Skeletal muscle satellite cell (primary cell): ENCODE measurements at regions not wholly inside any gene's neighbourhood (a gene's known extent, or its start where the extent isn't known, plus 50 kb on each side); places are given as distances from the start of the nearest gene placed in this dataset.
"Not testable (repeated sequence)": the region's sequence is repeated elsewhere in the genome, so short reads cannot be mapped to it uniquely, and the experiment has no call there.

Source experiments
- H3K27me3 ChIP-seq: 2 replicates; pipeline ENCODE4 v1.7.0; 2013; ENCODE audit warnings: low read length; ENCODE audit not compliant: control insufficient read depth, insufficient read depth
- H3K36me3 ChIP-seq: 2 replicates; pipeline ENCODE4 v1.7.0; 2013; ENCODE audit warnings: mild to moderate bottlenecking, control low read depth, low read length; ENCODE audit not compliant: insufficient read depth
- H3K4me1 ChIP-seq: 2 replicates; pipeline ENCODE4 v1.7.0; 2013; ENCODE audit warnings: low read length; ENCODE audit not compliant: control insufficient read depth, insufficient read depth
- H3K4me2 ChIP-seq: 2 replicates; pipeline ENCODE4 v1.7.0; 2013; ENCODE audit warnings: mild to moderate bottlenecking, low read length
- H3K4me3 ChIP-seq: 2 replicates; pipeline ENCODE4 v1.7.0; 2013; ENCODE audit warnings: low read length
- H3K9ac ChIP-seq: 2 replicates; pipeline ENCODE4 v1.7.0; 2013; ENCODE audit warnings: mild to moderate bottlenecking, low read depth, low read length, moderate library complexity
- H3K9me3 ChIP-seq: replicated peaks from 2 replicates; pipeline ENCODE4 v1.7.0; 2013; ENCODE audit warnings: mild to moderate bottlenecking, control low read depth, low read length

DNA sequence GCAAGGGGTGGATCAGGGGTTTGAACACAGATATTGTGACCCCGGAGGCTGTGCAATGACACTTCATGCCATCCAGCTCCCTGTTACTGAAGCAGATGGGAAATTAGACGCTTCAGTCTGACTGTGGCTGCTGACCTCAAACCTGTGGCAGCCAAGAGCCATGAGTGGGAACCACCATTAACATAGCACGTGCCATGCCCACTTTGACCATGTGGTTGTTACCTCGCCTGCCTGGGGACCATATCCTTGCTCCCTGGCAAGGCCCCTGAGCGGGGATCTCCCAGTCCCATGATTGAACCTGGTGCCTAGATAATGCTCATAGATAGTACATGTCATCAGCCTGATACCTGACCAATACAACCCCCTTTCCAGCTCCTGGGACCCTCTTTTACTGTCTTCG lies 68.9 kb downstream of the CYP26B1 start:
- Histone ChIP-seq H3K9me3 (no peaks in the 10 kb centered on the region), H3K27me3 (peaks cover 11% of the 10 kb centered on the region), H3K36me3 (no peaks in the 10 kb centered on the region), H3K4me3 (no peak overlapping the region), H3K4me1 (no peaks in the 10 kb centered on the region), H3K4me2 (no peak overlapping the region), H3K9ac (no peak overlapping the region)

DNA sequence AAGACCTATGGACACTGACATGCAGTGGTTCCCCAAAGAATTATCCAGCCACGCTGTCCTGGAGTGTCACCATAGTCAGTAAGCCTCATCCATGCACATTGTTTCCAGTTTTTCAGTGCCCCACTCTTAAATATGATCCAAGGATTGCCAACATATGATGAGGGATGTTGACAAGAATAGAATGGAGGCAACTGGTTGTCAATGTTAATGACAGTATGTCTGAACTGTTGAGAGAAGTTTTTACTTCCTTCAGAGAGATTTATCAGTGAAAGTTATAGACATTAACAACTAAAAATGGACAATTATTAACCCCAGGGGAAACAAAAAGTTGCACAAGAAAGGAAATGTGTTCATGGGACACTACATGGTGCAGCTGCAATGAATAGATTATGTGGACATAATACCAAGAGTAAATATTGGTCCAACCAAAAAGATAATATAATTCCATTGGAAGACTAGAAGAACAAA lies 69.9 kb downstream of the CYP26B1 start:
- no peak overlapping the region for H3K9ac ChIP-seq
- no peaks in the 10 kb centered on the region for H3K4me1 ChIP-seq
- no peak overlapping the region for H3K4me3 ChIP-seq
- H3K27me3 ChIP-seq, result peaks cover 11% of the 10 kb centered on the region
- no peak overlapping the region for H3K4me2 ChIP-seq
- no peaks in the 10 kb centered on the region for H3K9me3 ChIP-seq
- H3K36me3 ChIP-seq, result no peaks in the 10 kb centered on the region

DNA sequence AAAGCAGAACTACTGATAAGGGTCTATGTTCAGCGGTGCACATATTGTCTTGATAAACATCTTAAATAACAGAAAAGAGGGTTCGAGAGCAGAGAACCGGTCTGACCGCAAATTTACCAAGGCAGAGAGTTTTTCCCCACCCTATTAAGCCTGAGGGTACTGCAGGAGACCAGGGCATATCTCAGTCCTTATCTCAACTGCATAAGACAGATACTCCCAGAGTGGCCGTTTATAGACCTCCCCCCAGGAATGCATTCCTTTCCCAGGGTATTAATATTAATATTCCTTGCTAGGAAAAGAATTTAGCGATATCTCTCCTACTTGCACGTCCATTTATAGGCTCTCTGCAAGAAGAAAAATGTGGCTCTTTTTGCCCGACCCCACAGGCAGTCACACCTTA lies 74.3 kb downstream of the CYP26B1 start:
- not testable (repeated sequence) for H3K4me1 ChIP-seq, H3K36me3 ChIP-seq, H3K9ac ChIP-seq, H3K27me3 ChIP-seq, H3K9me3 ChIP-seq, H3K4me3 ChIP-seq, H3K4me2 ChIP-seq

DNA sequence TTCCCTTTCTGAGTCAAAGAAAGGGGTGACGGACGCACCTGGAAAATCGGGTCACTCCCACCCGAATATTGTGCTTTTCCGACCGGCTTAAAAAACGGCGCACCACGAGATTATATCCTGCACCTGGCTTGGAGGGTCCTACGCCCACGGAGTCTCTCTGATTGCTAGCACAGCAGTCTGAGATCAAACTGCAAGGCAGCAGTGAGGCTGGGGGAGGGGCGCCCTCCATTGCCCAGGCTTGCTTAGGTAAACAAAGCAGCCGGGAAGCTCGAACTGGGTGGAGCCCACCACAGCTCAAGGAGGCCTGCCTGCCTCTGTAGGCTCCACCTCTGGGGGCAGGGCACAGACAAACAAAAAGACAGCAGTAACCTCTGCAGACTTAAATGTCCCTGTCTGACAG lies 83.5 kb downstream of the CYP26B1 start:
- H3K9me3 ChIP-seq, H3K4me3 ChIP-seq, H3K27me3 ChIP-seq, H3K4me1 ChIP-seq, H3K36me3 ChIP-seq, H3K4me2 ChIP-seq, H3K9ac ChIP-seq: not testable (repeated sequence)

DNA sequence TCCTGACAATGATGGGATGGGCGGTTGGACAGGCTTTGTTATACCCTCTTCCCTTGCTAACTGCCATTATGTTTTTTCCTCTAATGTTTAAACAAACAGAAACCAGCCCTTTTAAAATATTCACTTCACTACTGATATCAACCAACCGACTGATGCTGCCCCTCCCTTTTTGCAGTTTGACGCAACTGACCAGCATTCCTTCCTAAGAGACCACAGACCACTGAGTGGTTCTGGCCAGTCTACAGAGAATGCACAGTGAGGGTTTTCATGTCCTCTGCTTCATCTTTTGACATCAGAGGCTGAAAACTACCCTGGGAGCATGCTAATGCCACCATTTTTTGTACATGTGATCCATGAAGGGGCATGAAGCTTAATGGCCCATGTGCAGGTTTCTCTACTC lies 85.3 kb downstream of the CYP26B1 start:
- H3K36me3 ChIP-seq, result no peaks in the 10 kb centered on the region
- no peak overlapping the region for H3K9ac ChIP-seq
- no peaks in the 10 kb centered on the region for H3K9me3 ChIP-seq
- H3K4me1 ChIP-seq, result no peaks in the 10 kb centered on the region
- no peak overlapping the region for H3K4me3 ChIP-seq
- no peak overlapping the region for H3K4me2 ChIP-seq
- H3K27me3 ChIP-seq, result peaks cover 11% of the 10 kb centered on the region

DNA sequence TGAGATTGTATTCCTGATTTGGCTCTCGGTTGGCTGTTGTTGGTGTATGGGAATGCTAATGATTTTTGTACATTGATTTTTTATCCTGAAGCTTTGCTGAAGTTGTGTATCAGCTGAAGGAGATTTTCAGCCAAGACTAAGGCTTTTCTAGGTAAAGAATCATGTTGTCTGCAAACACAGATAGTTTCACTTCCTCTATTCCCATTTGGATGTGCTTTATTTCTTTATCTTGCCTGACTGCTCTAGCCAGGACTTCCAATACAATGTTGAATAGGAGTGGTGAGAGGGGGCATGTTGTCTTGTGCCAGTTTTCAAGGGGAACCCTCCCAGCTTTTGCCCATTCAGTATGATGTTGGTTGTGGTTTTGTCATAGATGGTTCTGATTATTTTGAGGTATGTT lies 90.4 kb downstream of the CYP26B1 start:
- Histone ChIP-seq H3K36me3 (no peaks in the 10 kb centered on the region), H3K4me1 (no peaks in the 10 kb centered on the region), H3K9me3 (no peaks in the 10 kb centered on the region), H3K9ac (no peak overlapping the region), H3K4me3 (no peak overlapping the region), H3K4me2 (no peak overlapping the region), H3K27me3 (peaks cover 8% of the 10 kb centered on the region)

DNA sequence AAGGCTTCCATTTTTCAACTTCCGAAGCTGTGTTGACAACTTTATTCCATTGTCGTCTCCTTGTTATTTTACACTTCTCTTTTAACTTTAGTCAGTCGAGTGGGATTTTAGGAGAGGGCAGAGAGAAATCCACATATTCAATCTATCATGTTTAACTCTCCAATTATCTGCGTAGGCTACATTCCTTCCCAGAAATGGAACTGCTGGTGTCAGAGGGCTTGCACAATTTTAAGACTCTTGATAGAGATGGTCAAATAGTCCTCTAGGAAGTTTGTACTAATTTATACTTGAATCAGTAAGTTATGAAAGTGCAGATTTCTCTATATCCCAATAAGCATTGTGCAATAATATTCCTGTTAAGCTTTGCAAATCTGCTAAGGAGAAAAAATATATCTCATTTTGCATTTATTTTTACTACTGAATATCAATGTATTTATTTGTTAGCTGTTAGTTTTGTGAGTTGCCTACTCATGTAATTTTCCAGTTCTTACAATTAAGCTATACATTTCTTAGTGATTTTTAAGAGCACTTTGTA lies 95.6 kb downstream of the CYP26B1 start:
- Histone ChIP-seq H3K36me3 (no peaks in the 10 kb centered on the region), H3K9ac (no peak overlapping the region), H3K27me3 (peaks cover 6% of the 10 kb centered on the region), H3K9me3 (no peaks in the 10 kb centered on the region), H3K4me2 (no peak overlapping the region), H3K4me1 (no peaks in the 10 kb centered on the region), H3K4me3 (no peak overlapping the region)

DNA sequence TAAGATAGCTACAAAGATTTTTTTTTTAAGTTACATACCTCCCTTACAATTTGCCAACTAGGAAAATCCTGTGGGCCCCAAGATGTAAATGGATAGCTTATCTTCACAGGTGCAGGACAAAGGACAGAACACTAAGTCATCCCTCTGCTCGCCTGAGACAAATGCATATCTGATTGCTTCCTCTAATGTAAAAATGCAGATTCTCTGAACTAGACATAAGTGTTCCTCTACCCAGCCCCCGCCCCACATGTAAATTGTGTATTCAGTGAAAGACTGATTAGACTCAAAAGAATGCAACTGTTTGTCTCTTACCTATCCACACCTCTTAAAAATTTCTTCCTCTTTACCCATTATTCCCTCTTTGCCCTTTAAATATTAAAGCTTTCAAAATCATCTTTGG lies 96.5 kb downstream of the CYP26B1 start:
- Histone ChIP-seq H3K27me3 (peaks cover 6% of the 10 kb centered on the region), H3K4me2 (no peak overlapping the region), H3K9me3 (no peaks in the 10 kb centered on the region), H3K36me3 (no peaks in the 10 kb centered on the region), H3K9ac (no peak overlapping the region), H3K4me1 (no peaks in the 10 kb centered on the region), H3K4me3 (no peak overlapping the region)

DNA sequence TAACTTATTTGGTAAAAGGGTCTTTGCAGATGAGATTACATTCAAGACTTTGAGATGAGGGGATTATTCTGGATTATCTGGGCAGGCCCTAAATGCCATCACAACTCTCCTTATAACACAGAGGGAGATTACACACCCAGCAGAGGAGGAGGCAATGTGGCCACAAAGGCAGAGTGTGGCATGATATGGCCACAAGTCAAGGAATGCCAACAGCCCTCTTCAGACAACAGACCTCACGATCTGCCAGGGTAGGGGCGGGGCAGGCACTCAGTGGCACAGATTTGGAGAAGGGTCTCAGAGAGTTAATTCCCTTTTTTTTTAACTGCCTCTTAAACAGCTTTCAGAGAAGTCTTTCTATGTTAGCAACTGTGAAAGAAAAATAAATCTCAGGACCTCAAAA lies 96.9 kb downstream of the CYP26B1 start:
- no peak overlapping the region for H3K9ac ChIP-seq
- no peaks in the 10 kb centered on the region for H3K36me3 ChIP-seq
- no peak overlapping the region for H3K4me3 ChIP-seq
- H3K9me3 ChIP-seq, result no peaks in the 10 kb centered on the region
- peaks cover 6% of the 10 kb centered on the region for H3K27me3 ChIP-seq
- H3K4me1 ChIP-seq, result no peaks in the 10 kb centered on the region
- H3K4me2 ChIP-seq, result no peak overlapping the region

DNA sequence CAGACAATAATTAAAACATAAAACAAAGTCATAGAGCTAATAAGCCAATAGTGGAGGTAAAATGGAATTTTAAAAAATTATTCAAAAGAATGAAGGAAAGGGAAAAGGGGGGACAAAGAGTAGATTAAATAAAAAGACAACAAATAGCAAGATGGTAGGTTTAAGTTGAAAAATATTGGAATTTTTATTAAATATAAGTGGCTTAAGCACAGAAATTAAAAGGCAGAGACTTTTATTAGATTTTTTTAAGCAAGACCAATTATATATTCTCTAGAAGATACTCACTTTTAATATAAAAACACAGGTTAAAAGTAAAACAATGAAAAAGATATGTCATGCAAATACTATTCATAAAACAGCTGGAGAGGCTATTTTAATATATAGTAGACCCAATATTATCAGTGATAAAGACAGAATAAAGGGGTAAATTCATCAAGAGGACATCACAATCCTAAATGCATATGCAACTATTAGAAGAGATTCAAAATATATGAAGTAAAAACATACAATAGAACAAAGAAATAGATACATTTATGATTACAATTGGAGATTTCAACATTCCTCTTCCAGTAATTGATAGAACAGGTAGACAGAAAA lies 98.7 kb downstream of the CYP26B1 start:
- Histone ChIP-seq H3K4me3 (no peak overlapping the region), H3K4me1 (no peaks in the 10 kb centered on the region), H3K27me3 (peaks cover 6% of the 10 kb centered on the region), H3K36me3 (no peaks in the 10 kb centered on the region), H3K9ac (no peak overlapping the region), H3K4me2 (no peak overlapping the region), H3K9me3 (no peaks in the 10 kb centered on the region)

DNA sequence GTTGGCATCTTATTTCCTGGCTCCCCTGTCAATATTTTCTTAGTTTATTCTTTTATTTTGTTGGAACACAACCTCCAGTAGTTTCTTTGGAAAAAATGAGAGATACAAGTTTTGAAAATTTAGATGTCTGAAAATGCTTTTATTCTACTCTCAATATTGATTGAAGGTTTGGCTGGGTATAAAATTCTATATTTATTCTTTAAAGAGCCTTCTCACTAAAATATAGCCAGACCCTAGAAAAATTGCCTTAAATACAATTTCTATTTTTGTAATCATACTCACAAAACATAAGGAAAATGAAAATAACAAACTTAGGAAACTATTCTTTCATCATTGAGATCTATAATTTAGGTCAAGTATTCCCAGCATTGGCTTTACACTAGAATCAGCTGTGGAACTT lies 103.7 kb downstream of the CYP26B1 start:
- Histone ChIP-seq H3K4me3 (no peak overlapping the region), H3K4me2 (no peak overlapping the region), H3K36me3 (no peaks in the 10 kb centered on the region), H3K9me3 (no peaks in the 10 kb centered on the region), H3K4me1 (no peaks in the 10 kb centered on the region), H3K9ac (no peak overlapping the region), H3K27me3 (peaks cover 12% of the 10 kb centered on the region)

DNA sequence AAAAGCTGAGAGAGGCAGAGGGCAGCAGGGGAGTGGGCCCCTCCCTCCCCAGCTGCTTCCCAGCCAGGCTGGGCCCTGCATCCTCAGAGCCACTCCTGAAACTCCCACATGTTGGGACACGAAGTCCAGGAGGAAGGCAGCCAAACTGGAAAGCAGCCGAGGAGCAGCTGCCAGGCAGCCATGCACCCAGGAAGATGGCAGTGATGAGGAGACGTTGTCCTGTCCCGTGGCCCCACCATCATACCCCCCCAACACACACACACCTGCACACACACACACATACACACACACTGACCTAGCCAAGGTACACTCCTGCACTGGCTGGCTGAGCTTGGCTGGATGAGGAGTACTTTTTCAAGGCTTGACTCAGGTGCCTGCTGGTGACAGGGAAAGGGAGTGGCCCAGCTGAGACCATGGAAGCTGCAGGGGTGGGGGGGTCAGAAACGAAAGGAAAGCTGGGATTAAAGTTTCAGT lies 106.0 kb downstream of the CYP26B1 start:
- Histone ChIP-seq H3K9me3 (no peaks in the 10 kb centered on the region), H3K4me2 (no peak overlapping the region), H3K9ac (no peak overlapping the region), H3K4me1 (no peaks in the 10 kb centered on the region), H3K36me3 (no peaks in the 10 kb centered on the region), H3K27me3 (peaks cover 18% of the 10 kb centered on the region), H3K4me3 (no peak overlapping the region)
